K562 (cell line): ENCODE measurements at regions not wholly inside any gene's neighbourhood (a gene's known extent, or its start where the extent isn't known, plus 50 kb on each side); places are given as distances from the start of the nearest gene placed in this dataset.

Source experiments
- ATAC-seq: fragments of 200-7000 bp; cut with Tn5 transposase; 3 replicates; pipeline ENCODE4 v1.9.1; 2020; ENCODE audit warnings: moderate library complexity
- BruUV-seq: library from RNA; stranded (reverse); fragments of 400-500 nt; replicated peaks from 2 replicates; lab custom pipeline; 2021; lab: Mats Ljungman, UMichigan
- CTCF ChIA-PET: fragments of 300-600 bp; formaldehyde crosslinking; extraction: SDS; loops from one replicate; lab custom pipeline; 2021; ENCODE audit warnings: low intra/inter-chr PET ratio; lab: Yijun Ruan, JAX
- POLR2A ChIA-PET: fragments of 300-600, 350-650 bp; sonication (Branson Sonifier 250); formaldehyde crosslinking; extraction: SDS; loops from one replicate; lab custom pipeline; 2021; ENCODE audit warnings: antibody characterized with exemption, inconsistent platforms; lab: Yijun Ruan, JAX
- DNase-seq, 4 experiments: peaks; one replicate each; pipeline versions ENCODE4 v3.0.0 to v3.0.0-alpha.2; 2011 to 2018; ENCODE audit warnings: low spot score in 3 of 4, mixed read lengths in 3 of 4; ENCODE audit errors: extremely low read depth in 1 of 4
- FAIRE-seq: peaks from 2 replicates; lab custom pipeline; 2011; peaks lifted over from hg19 to GRCh38; lab: Jason Lieb, UNC
- H2AFZ ChIP-seq: 2 replicates; pipeline ENCODE4 v1.6.0; 2011; ENCODE audit warnings: low read depth, low read length, control low read depth, inconsistent platforms
- H3K27ac ChIP-seq: fragments of 200-600 bp; 3 replicates; pipeline ENCODE4 v1.8.0; 2011; ENCODE audit warnings: low read depth, mild to moderate bottlenecking, control low read depth, inconsistent platforms, low read length, moderate library complexity, mixed read lengths; ENCODE audit errors: extremely low read depth
- H3K27me3 ChIP-seq, 2 experiments: fragments of 300-600 bp in 1 of 2; 2 replicates in 1 of 2; 3 replicates in 1 of 2; pipeline versions ENCODE4 v1.6.0 to v1.8.0; 2011; ENCODE audit warnings: inconsistent platforms in 2 of 2, low read length in 2 of 2, mild to moderate bottlenecking in 1 of 2, mixed read lengths in 1 of 2, moderate library complexity in 1 of 2; ENCODE audit not compliant: control insufficient read depth in 2 of 2, insufficient read depth in 2 of 2
- H3K36me3 ChIP-seq: fragments of 300-600 bp; 3 replicates; pipeline ENCODE4 v1.8.0; 2011; ENCODE audit warnings: mild to moderate bottlenecking, low read length, inconsistent platforms; ENCODE audit not compliant: control insufficient read depth, insufficient read depth
- H3K4me1 ChIP-seq, 2 experiments: fragments of 200-600 bp in 1 of 2; replicated peaks in 1 of 2; 2 replicates in 1 of 2; 3 replicates in 1 of 2; pipeline versions ENCODE4 v1.5.1 to v1.8.0; 2011; ENCODE audit warnings: inconsistent platforms in 2 of 2, low read length in 2 of 2, mild to moderate bottlenecking in 1 of 2, mixed read lengths in 1 of 2, moderate library complexity in 1 of 2; ENCODE audit not compliant: control insufficient read depth in 2 of 2, insufficient read depth in 2 of 2
- H3K4me2 ChIP-seq: 2 replicates; pipeline ENCODE4 v1.6.1; 2011; ENCODE audit warnings: low read length, control low read depth, inconsistent platforms, mixed read lengths; ENCODE audit not compliant: insufficient read depth
- H3K4me3 ChIP-seq: fragments of 200-600 bp; sonication (generic), shearing (Covaris generic); 2 replicates; pipeline ENCODE4 v1.5.1; 2016; ENCODE audit warnings: control low read depth, inconsistent platforms
- H3K79me2 ChIP-seq: fragments of 200-600 bp; 3 replicates; pipeline ENCODE4 v1.8.0; 2011; ENCODE audit warnings: low read length, inconsistent platforms; ENCODE audit not compliant: control insufficient read depth, insufficient read depth
- H3K9ac ChIP-seq, 2 experiments: 2 replicates each; pipeline versions ENCODE4 v1.6.0 to v1.6.1; 2011; ENCODE audit warnings: low read depth in 2 of 2, low read length in 2 of 2, control low read depth in 1 of 2, inconsistent platforms in 1 of 2, mild to moderate bottlenecking in 1 of 2, mixed read lengths in 1 of 2; ENCODE audit not compliant: insufficient read depth in 1 of 2
- H3K9me1 ChIP-seq: one replicate; pipeline ENCODE4 v1.6.0; 2011; ENCODE audit warnings: inconsistent platforms, mild to moderate bottlenecking, low read length, moderate library complexity; ENCODE audit not compliant: control insufficient read depth, insufficient read depth
- H3K9me3 ChIP-seq: replicated peaks from 2 replicates; pipeline ENCODE4 v1.5.1; 2011; ENCODE audit warnings: low read depth, low read length, inconsistent platforms; ENCODE audit not compliant: control insufficient read depth, insufficient read depth
- H4K20me1 ChIP-seq: replicated peaks from 2 replicates; pipeline ENCODE4 v1.6.1; 2011; ENCODE audit warnings: low read length, inconsistent platforms, mixed read lengths; ENCODE audit not compliant: control insufficient read depth, insufficient read depth
- JUN ChIP-seq, 2 experiments: sonication (generic) in 1 of 2; formaldehyde crosslinking in 1 of 2; IDR thresholded peaks; 2 replicates each; pipeline versions ENCODE4 v1.6.1 to v1.8.0; 2012 to 2022; ENCODE audit warnings: borderline replicate concordance in 2 of 2, mild to moderate bottlenecking in 2 of 2, improper control_type of control experiment in 1 of 2, low read depth in 1 of 2, low read length in 1 of 2, missing genetic modification reagents in 1 of 2
- MCM7 ChIP-seq, 2 experiments: fragments of 450-650 bp; IDR thresholded peaks; 2 replicates each; pipeline ENCODE4 v1.6.1; 2016 to 2018
- NKRF ChIP-seq: fragments of 450-650 bp; IDR thresholded peaks from 2 replicates; pipeline ENCODE4 v1.6.1; 2016; ENCODE audit warnings: borderline replicate concordance
- TEAD1 ChIP-seq, 2 experiments: fragments of 450-650 bp in 1 of 2; sonication (generic) in 1 of 2; formaldehyde crosslinking; IDR thresholded peaks; 2 replicates each; pipeline versions ENCODE4 v1.4.0 to v1.8.0; 2020 to 2022; ENCODE audit warnings: mild to moderate bottlenecking in 2 of 2, missing genetic modification reagents in 1 of 2
- ZNF280A ChIP-seq: fragments of 450-650 bp; IDR thresholded peaks from 2 replicates; pipeline ENCODE4 v1.6.1; 2018; ENCODE audit warnings: mild to moderate bottlenecking, low read depth; ENCODE audit not compliant: partially characterized antibody
- ZNF586 ChIP-seq: fragments of 450-650 bp; formaldehyde crosslinking; conservative IDR thresholded peaks from 2 replicates; pipeline ENCODE4 v1.4.0; 2020; ENCODE audit warnings: mild to moderate bottlenecking, moderate library complexity
- ZNF778 ChIP-seq: fragments of 450-650 bp; formaldehyde crosslinking; IDR thresholded peaks from 2 replicates; pipeline ENCODE4 v1.4.0; 2020; ENCODE audit warnings: mild to moderate bottlenecking, moderate library complexity
- ZZZ3 ChIP-seq: fragments of 450-650 bp; IDR thresholded peaks from 2 replicates; pipeline ENCODE4 v1.6.1; 2016; ENCODE audit warnings: antibody characterized with exemption, mild to moderate bottlenecking, moderate library complexity
- WGBS: fragments of 100-300 bp; shearing (Covaris generic); methylation state at CpG from one replicate; pipeline ENCODE4 v1.1.6; 2016; ENCODE audit warnings: low coverage, mixed read lengths; ENCODE audit not compliant: insufficient coverage; ENCODE audit errors: missing lambda C conversion rate; 5-methylcytosine and 5-hydroxymethylcytosine counted together
- in situ Hi-C: fragments of 300-500 bp; cut with MboI; formaldehyde crosslinking; loops from 4 replicates; pipeline ENCODE4 v1.15.0; 2018; ENCODE audit warnings: inconsistent platforms, mixed read lengths
- intact Hi-C: fragments of 100-400 bp; cut with micrococcal nuclease; formaldehyde crosslinking; loops from 2 replicates; pipeline ENCODE4 v1.14.2; 2022
- TF ChIP-seq, protein P1 (sequence below): sonication (generic); formaldehyde crosslinking; IDR thresholded peaks from 2 replicates; pipeline ENCODE4 v1.8.0; 2022; ENCODE audit warnings: mild to moderate bottlenecking, missing genetic modification reagents

GRCh38 chr18:77714716-77715115 is 465.1 kb downstream of the GALR1 start:
- Histone ChIP-seq H3K4me2 (no peak overlapping the region), H3K9me1 (no peaks in the 10 kb centered on the region), H2AFZ (no peak overlapping the region), H3K4me1 (no peaks in the 10 kb centered on the region), H3K27ac (no peak overlapping the region), H3K4me3 (no peak overlapping the region), H3K27me3 (no peaks in the 10 kb centered on the region), H3K9me3 (no peaks in the 10 kb centered on the region), H3K36me3 (no peaks in the 10 kb centered on the region), H3K9ac (no peak overlapping the region), H3K79me2 (no peaks in the 10 kb centered on the region), H4K20me1 (no peaks in the 10 kb centered on the region)
- POLR2A ChIA-PET = no interaction called here
- no TSS peak for BruUV-seq
- ATAC-seq (no peak), DNase-seq (no peak), FAIRE-seq (no peak)
- TF ChIP-seq ZNF280A = no peak
- TF ChIP-seq MCM7 (IDR thresholded peaks at IDR 0.05) = no peak
- TF ChIP-seq, protein P1, sequence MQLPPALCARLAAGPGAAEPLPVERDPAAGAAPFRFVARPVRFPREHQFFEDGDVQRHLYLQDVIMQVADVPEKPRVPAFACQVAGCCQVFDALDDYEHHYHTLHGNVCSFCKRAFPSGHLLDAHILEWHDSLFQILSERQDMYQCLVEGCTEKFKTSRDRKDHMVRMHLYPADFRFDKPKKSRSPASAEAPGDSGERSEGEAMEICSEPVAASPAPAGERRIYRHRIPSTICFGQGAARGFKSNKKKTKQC = no peak
- WGBS = 2% methylated on average over 7 of the region's 8 CpGs
- intact Hi-C loops (no loop called here), in situ Hi-C loops (no loop called here)
- CTCF ChIA-PET = no interaction called here

DNA sequence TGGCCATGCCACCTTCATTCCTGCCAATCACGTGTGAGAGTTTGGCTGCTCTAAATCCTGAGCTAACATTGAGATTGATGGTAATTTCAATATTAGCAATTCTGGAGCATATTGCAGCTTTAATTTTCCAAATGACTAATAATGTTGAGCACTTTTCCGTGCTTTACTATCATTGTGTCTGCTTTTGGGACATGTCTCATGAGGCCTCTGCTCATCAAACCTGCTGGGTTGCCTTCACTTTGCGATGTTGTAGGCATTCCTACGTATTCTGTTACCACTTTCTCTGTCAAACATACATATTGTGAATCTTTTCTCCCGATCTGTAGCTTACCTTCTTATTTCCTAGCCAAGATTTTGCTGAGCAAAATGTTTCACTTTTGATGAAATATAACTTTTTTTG is 466.6 kb downstream of the GALR1 start:
- in situ Hi-C loops (no loop called here), intact Hi-C loops (no loop called here)
- Histone ChIP-seq H3K36me3 (no peaks in the 10 kb centered on the region), H2AFZ (no peak overlapping the region), H3K4me1 (no peaks in the 10 kb centered on the region), H3K4me3 (no peak overlapping the region), H3K27me3 (no peaks in the 10 kb centered on the region), H3K79me2 (no peaks in the 10 kb centered on the region), H3K9ac (no peak overlapping the region), H4K20me1 (no peaks in the 10 kb centered on the region), H3K27ac (no peak overlapping the region), H3K9me3 (no peaks in the 10 kb centered on the region), H3K9me1 (no peaks in the 10 kb centered on the region), H3K4me2 (no peak overlapping the region)
- DNase-seq = no peak
- no TSS peak for BruUV-seq
- FAIRE-seq = no peak
- ChIA-PET POLR2A (no interaction called here), CTCF (no interaction called here)
- no peak for ATAC-seq
- WGBS = 0% methylated on average over 5 of the region's 5 CpGs
- TF ChIP-seq JUN (IDR thresholded peaks at IDR 0.05; ENCODE audit: borderline replicate concordance, low read depth, low read length) (no peak), JUN (CRISPR knock-in tag; IDR thresholded peaks at IDR 0.05; ENCODE audit: borderline replicate concordance) (no peak), ZZZ3 (no peak), TEAD1 (CRISPR knock-in tag; IDR thresholded peaks at IDR 0.05) (no peak), ZNF586 (CRISPR knock-in tag) (no peak), NKRF (no peak), ZNF778 (CRISPR knock-in tag) (no peak)
- TF ChIP-seq, protein P1 = no peak
